HFF-Myc (cell line): ENCODE measurements at regions not wholly inside any gene's neighbourhood (a gene's known extent, or its start where the extent isn't known, plus 50 kb on each side); places are given as distances from the start of the nearest gene placed in this dataset.

Source experiments
- DNase-seq: peaks from one replicate; pipeline ENCODE4 v3.0.0-alpha.2; 2011; ENCODE audit warnings: low read depth; ENCODE audit errors: extremely low read depth
- H3K4me3 ChIP-seq: replicated peaks from 2 replicates; pipeline ENCODE4 v1.5.1; 2011; ENCODE audit warnings: low read depth, mild to moderate bottlenecking, control low read depth, low read length
- CTCF ChIP-seq: IDR thresholded peaks from 2 replicates; pipeline ENCODE4 v1.5.1; 2012; ENCODE audit warnings: mild to moderate bottlenecking, low read depth, low read length, control low read depth; ENCODE audit errors: missing control alignments

GRCh38 chr6:11391934-11392777, 145.4 kb upstream of the TMEM170B start:
- no peak for TF ChIP-seq CTCF
- no peak for DNase-seq
- no peak overlapping the region for H3K4me3 ChIP-seq

- no peak for TF ChIP-seq CTCF
- DNase-seq, result no peak
- H3K4me3 ChIP-seq, result no peak overlapping the region
Observed at GRCh38 chr6:11389977-11390376, 147.6 kb upstream of the TMEM170B start.

GRCh38 chr6:11388983-11389944, 148.3 kb upstream of the TMEM170B start:
- DNase-seq, result no peak
- no peak overlapping the region for H3K4me3 ChIP-seq
- no peak for TF ChIP-seq CTCF

- no peak for TF ChIP-seq CTCF
- DNase-seq, result no peak
- no peak overlapping the region for H3K4me3 ChIP-seq
Observed at GRCh38 chr6:11387707-11388430, 149.7 kb upstream of the TMEM170B start.

- no peak overlapping the region for H3K4me3 ChIP-seq
- DNase-seq, result no peak
- no peak for TF ChIP-seq CTCF
Observed at GRCh38 chr6:11386726-11387125, 150.8 kb upstream of the TMEM170B start.

- no peak for DNase-seq
Observed at GRCh38 chr6:11386323-11386722, 151.2 kb upstream of the TMEM170B start.

More at GRCh38 chr6:11386323-11386722, 151.2 kb upstream of the TMEM170B start:
- H3K4me3 ChIP-seq, result no peak overlapping the region
- no peak for TF ChIP-seq CTCF
